ENCODE measurements at regions not wholly inside any gene's neighbourhood (a gene's known extent, or its start where the extent isn't known, plus 50 kb on each side); places are given as distances from the start of the nearest gene placed in this dataset.
A peak's percentile ranks its signal among the peaks of the same experiment; 100 is the strongest.

DNA sequence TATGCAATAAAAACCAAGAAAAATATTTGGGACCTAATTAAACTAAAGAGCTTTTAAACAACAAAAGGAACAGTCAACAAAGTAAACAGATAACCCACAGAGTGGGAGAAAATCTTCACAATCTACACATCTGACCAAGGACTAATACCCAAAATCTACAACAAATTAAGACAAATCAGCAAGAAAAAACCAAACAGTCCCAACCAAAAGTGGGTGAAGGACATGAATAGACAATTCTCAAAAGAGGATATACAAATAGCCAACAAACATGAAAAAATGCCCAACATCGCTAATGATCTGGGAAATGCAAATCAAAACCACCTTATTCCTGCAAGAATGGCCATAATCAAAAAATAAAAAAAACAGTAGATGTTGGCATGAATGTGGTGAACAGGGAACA, 250.1 kb downstream of the C1D start:
- intact Hi-C loops (cut with DNase I): no loop called here
- TF ChIP-seq POLR2A (IDR thresholded peaks at IDR 0.05): no peak
- TF ChIP-seq CTCF (IDR thresholded peaks at IDR 0.05): no peak
- H3K27ac ChIP-seq: no peak overlapping the region
- no peak for DNase-seq
- H3K9me3 ChIP-seq: no peaks in the 10 kb centered on the region
- H3K27me3 ChIP-seq: no peaks in the 10 kb centered on the region
- no peak for ATAC-seq
- no peaks in the 10 kb centered on the region for H3K36me3 ChIP-seq (replicated peaks in 1 of 2; ENCODE audit: insufficient read depth in 1 of 2, low read depth in 2 of 2)
- H3K4me1 ChIP-seq: no peaks in the 10 kb centered on the region
- H3K4me3 ChIP-seq: no peak overlapping the region
- WGBS, 2 donors: 95% methylated on average over 1 of the region's 1 CpG

GRCh38 chr2:67823726-67824125, 239.1 kb downstream of the C1D start:
- H3K4me3 ChIP-seq: no peak overlapping the region
- intact Hi-C loops (cut with DNase I): no loop called here
- H3K4me1 ChIP-seq: peaks cover 39% of the 10 kb centered on the region
- H3K36me3 ChIP-seq (replicated peaks in 1 of 2; ENCODE audit: insufficient read depth in 1 of 2, low read depth in 2 of 2): no peaks in the 10 kb centered on the region
- no peak overlapping the region for H3K27ac ChIP-seq
- ATAC-seq (no peak), DNase-seq (no peak)
- no peaks in the 10 kb centered on the region for H3K9me3 ChIP-seq
- no peaks in the 10 kb centered on the region for H3K27me3 ChIP-seq
- TF ChIP-seq CTCF (IDR thresholded peaks at IDR 0.05): no peak
- no peak for TF ChIP-seq POLR2A (IDR thresholded peaks at IDR 0.05)
- 95 to 96% methylated on average over 8 of the region's 8 CpGs for WGBS, 2 donors

GRCh38 chr2:67824186-67824585, 238.6 kb downstream of the C1D start:
- no peak overlapping the region for H3K27ac ChIP-seq
- no peaks in the 10 kb centered on the region for H3K9me3 ChIP-seq
- no peak for ATAC-seq
- no peak for TF ChIP-seq POLR2A (IDR thresholded peaks at IDR 0.05)
- TF ChIP-seq CTCF (IDR thresholded peaks at IDR 0.05): no peak
- no peak overlapping the region for H3K4me3 ChIP-seq
- 84 to 92% methylated on average over 6 of the region's 6 CpGs for WGBS, 2 donors
- H3K27me3 ChIP-seq: no peaks in the 10 kb centered on the region
- peaks cover 39% of the 10 kb centered on the region for H3K4me1 ChIP-seq
- intact Hi-C loops (cut with DNase I): no loop called here
- H3K36me3 ChIP-seq (replicated peaks in 1 of 2; ENCODE audit: insufficient read depth in 1 of 2, low read depth in 2 of 2): no peaks in the 10 kb centered on the region
- DNase-seq: no peak

DNA sequence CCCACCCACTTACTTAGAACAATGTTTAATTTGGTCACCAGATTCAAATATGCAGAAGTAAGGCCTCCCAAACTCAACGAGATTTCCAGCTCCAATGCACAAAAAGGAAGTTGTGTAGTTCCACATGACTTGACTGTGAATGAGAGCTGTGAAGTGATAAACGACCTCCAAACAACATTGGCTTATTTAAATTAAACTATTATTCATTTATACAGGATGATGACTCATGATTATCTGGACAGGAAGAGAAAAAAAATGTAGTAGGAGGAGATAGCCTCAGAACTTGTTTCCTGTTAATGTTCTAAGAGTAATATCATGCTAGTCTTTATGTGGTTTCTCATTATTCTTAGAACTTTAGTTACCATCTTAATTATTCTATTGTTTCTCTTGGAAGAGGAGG, 237.3 kb downstream of the C1D start:
- intact Hi-C loops (cut with DNase I): no loop called here
- H3K27me3 ChIP-seq: no peaks in the 10 kb centered on the region
- H3K4me3 ChIP-seq: no peak overlapping the region
- H3K36me3 ChIP-seq (replicated peaks in 1 of 2; ENCODE audit: insufficient read depth in 1 of 2, low read depth in 2 of 2): no peaks in the 10 kb centered on the region
- ATAC-seq: peak; percentile 62
- no peak for DNase-seq
- peak overlapping the region in 3 of 4 donors; percentile 27 to 37 (median 27) for H3K27ac ChIP-seq
- H3K9me3 ChIP-seq: no peaks in the 10 kb centered on the region
- peaks cover 39% of the 10 kb centered on the region for H3K4me1 ChIP-seq
- WGBS, 2 donors: 3% methylated on average over 2 of the region's 2 CpGs
- TF ChIP-seq CTCF (IDR thresholded peaks at IDR 0.05): no peak
- no peak for TF ChIP-seq POLR2A (IDR thresholded peaks at IDR 0.05)

- Histone ChIP-seq H3K27me3 (no peaks in the 10 kb centered on the region), H3K9me3 (no peaks in the 10 kb centered on the region), H3K27ac (peak overlapping the region in 2 of 4 donors; percentile 6 to 9), H3K36me3 (replicated peaks in 1 of 2; ENCODE audit: insufficient read depth in 1 of 2, low read depth in 2 of 2) (no peaks in the 10 kb centered on the region), H3K4me1 (peaks cover 39% of the 10 kb centered on the region), H3K4me3 (no peak overlapping the region)
- DNase-seq: peak; percentile 49 to 81 (median 76)
- TF ChIP-seq POLR2A (IDR thresholded peaks at IDR 0.05) (no peak), CTCF (IDR thresholded peaks at IDR 0.05) (no peak)
- WGBS, 2 donors: 32 to 40% methylated on average over 2 of the region's 2 CpGs
- ATAC-seq: peak; percentile 77
- intact Hi-C loops (cut with DNase I): no loop called here
Observed at GRCh38 chr2:67828066-67828465, 234.7 kb downstream of the C1D start.

Measured in body of pancreas (tissue), 4 donors.